ENCODE measurements at regions not wholly inside any gene's neighbourhood (a gene's known extent, or its start where the extent isn't known, plus 50 kb on each side); places are given as distances from the start of the nearest gene placed in this dataset.

DNA sequence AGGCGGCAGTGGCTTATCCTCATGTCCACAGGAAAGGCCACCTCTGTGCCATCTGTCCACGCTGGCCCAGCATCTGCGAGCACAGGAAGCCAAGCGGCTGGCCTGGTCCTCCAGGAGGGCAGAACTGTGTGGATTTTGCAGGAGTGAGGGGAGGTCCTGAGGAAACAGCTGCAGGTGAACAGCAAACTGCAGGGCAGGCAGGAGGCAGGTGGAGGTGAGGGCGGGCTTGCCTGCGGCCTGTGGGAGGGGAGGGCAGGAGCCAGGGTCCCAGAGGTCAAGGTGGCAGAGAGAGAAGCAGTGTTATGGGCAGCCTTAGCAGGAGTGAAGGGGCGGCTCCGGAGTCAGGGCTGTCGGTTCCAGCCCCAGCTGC is 369.7 kb downstream of the SHANK2 start (continued):
- TF ChIP-seq HBP1 (CRISPR knock-in tag; IDR thresholded peaks at IDR 0.05) = no peak
- no peak for TF ChIP-seq TRIM25 (IDR thresholded peaks at IDR 0.05; ENCODE audit: borderline replicate concordance)
- no peak for TF ChIP-seq ZBTB7A (IDR thresholded peaks at IDR 0.05; ENCODE audit: borderline replicate concordance, control insufficient read depth, low read depth, low read length)
- TF ChIP-seq NR0B1 (IDR thresholded peaks at IDR 0.05; ENCODE audit: partially characterized antibody) = no peak
- no peak for TF ChIP-seq STAT5A (IDR thresholded peaks at IDR 0.05; ENCODE audit: borderline replicate concordance, low read length)
- no peak for TF ChIP-seq YBX1 (IDR thresholded peaks at IDR 0.05)
- TF ChIP-seq CHCHD3 (CRISPR knock-in tag; IDR thresholded peaks at IDR 0.05) = no peak
- TF ChIP-seq HDGF (IDR thresholded peaks at IDR 0.05) = no peak

Measured in K562 (cell line).